Activated CD4-positive, alpha-beta memory T cell treated with anti-CD3 and anti-CD28 coated beads, Interleukin-2, amount 10 ng/mL, durations not matched to agents 7 days and 5 days (primary cell): ENCODE measurements at regions not wholly inside any gene's neighbourhood (a gene's known extent, or its start where the extent isn't known, plus 50 kb on each side); places are given as distances from the start of the nearest gene placed in this dataset.
"Not testable (repeated sequence)": the region's sequence is repeated elsewhere in the genome, so short reads cannot be mapped to it uniquely, and the experiment has no call there.

Experiments used
- CTCF ChIA-PET: fragments of 350-600 bp; sonication (Branson Sonifier 250); formaldehyde crosslinking; loops from one replicate; lab custom pipeline; 2021; ENCODE audit warnings: antibody characterized with exemption, inconsistent platforms; lab: Charles Lee
- POLR2A ChIA-PET: fragments of 350-600 bp; sonication (Branson Sonifier 250); formaldehyde crosslinking; loops from one replicate; lab custom pipeline; 2021; ENCODE audit warnings: antibody characterized with exemption; lab: Charles Lee
- DNase-seq: peaks from one replicate; pipeline ENCODE4 v3.0.0-alpha.2; 2020
- H3K27ac Mint-ChIP-seq: one replicate; pipeline ENCODE4 v1.8.0; 2021; ENCODE audit warnings: mild to moderate bottlenecking, mixed read lengths
- H3K27me3 Mint-ChIP-seq: one replicate; pipeline ENCODE4 v1.8.0; 2021; ENCODE audit warnings: mixed read lengths
- H3K36me3 Mint-ChIP-seq: one replicate; pipeline ENCODE4 v1.8.0; 2021; ENCODE audit warnings: low read depth, mixed read lengths
- H3K4me1 Mint-ChIP-seq: one replicate; pipeline ENCODE4 v1.8.0; 2021; ENCODE audit warnings: mixed read lengths
- H3K4me3 Mint-ChIP-seq: one replicate; pipeline ENCODE4 v1.8.0; 2021; ENCODE audit warnings: mild to moderate bottlenecking, mixed read lengths
- H3K9me3 Mint-ChIP-seq: one replicate; pipeline ENCODE4 v1.8.0; 2021; ENCODE audit warnings: mixed read lengths

DNA sequence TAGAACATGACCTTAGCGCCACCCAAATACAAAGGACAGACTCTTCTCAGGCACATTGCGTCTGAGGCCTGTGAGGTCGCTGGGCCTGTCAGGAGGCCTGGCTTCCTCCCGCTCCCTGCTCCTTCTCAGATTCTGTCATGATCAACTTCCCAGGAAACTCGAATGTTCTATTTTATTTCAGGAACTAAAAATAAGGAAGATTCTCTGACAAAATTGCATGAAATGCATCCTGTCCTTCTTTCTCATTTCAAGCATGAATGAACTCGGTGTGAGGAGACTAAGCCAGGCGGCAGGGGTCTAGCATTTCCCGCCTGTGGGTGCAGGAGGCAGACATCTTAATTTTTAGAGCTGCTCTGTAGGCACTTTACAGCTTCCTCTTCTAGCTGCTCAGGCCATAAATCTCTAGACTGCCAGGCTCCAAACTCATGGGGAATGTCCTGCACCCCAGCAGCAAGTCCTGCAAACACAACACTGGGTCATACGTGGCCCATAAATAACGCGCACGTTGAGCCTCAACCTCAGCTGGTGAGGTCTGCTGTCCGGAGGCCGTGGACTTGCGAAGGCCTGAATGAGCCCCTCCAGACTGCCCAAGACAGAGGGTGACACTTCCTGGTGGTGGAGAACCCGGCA is 109.7 kb upstream of the ZNF236 start:
- no peak for DNase-seq
- Mint-ChIP-seq H3K27ac (no peak overlapping the region), H3K4me1 (peaks cover 4% of the 10 kb centered on the region), H3K36me3 (no peaks in the 10 kb centered on the region), H3K4me3 (no peak overlapping the region), H3K9me3 (no peaks in the 10 kb centered on the region), H3K27me3 (peaks cover 3% of the 10 kb centered on the region)
- ChIA-PET POLR2A (no interaction called here), CTCF (interaction anchor here (1.9 kb wide), 1 partner anchor 9 kb away, joined by 5 read pairs; no protein-coding TSS in a partner anchor)

DNA sequence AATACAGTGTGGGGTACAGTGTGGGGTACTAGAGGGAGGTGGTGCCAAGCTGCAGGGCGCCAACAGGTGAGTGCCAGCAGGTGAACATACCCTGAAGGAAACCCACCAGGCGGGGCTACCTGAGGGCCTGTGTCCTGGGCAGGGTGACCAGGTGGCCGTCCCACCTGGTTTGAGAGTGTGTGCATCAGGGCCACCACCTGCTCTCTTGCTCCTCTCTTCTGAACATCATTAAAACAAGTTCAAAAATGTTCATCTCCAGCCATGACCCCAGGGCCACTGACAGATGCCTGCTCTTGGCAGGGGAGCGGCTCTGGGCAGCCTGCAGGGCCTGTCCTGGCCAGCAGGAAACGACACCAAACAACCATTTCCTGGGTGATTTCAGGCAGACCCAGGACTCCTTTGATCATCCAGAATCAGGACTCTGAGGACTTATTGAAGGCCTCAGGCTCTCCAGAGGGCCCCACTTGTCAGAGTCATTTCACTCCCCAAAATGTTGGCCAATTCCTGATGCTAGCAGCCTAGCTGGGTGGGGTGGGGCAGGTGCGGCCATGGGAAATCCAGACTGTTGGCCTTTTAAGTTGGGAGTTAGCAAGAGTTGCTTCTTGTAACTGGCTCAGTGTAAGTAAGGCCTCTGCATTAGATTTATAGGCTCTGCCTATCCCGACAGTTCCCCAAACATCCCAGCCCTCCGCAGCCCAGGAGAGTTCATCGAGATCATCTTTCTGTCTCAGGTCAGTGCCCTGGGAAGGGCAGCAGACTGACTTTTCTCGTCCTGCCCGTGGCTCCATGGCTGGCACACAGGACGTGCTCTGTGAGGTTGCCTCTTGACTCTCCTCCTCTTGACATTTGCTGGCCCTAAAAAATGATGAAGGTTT is 111.5 kb upstream of the ZNF236 start:
- POLR2A ChIA-PET: interaction anchor here (1.5 kb wide), 1 partner anchor 10 kb away, joined by 4 read pairs; no protein-coding TSS in a partner anchor
- no peak overlapping the region for H3K27ac Mint-ChIP-seq
- peaks cover 6% of the 10 kb centered on the region for H3K27me3 Mint-ChIP-seq
- H3K36me3 Mint-ChIP-seq: no peaks in the 10 kb centered on the region
- no peak overlapping the region for H3K4me3 Mint-ChIP-seq
- H3K9me3 Mint-ChIP-seq: no peaks in the 10 kb centered on the region
- H3K4me1 Mint-ChIP-seq: peaks cover 4% of the 10 kb centered on the region
- CTCF ChIA-PET: interaction anchor here (0.7 to 3.5 kb wide), 6 partner anchors 11 to 334 kb away, joined by 3 to 78 read pairs (median 12); no protein-coding TSS in a partner anchor
- DNase-seq: peak; percentile 14

DNA sequence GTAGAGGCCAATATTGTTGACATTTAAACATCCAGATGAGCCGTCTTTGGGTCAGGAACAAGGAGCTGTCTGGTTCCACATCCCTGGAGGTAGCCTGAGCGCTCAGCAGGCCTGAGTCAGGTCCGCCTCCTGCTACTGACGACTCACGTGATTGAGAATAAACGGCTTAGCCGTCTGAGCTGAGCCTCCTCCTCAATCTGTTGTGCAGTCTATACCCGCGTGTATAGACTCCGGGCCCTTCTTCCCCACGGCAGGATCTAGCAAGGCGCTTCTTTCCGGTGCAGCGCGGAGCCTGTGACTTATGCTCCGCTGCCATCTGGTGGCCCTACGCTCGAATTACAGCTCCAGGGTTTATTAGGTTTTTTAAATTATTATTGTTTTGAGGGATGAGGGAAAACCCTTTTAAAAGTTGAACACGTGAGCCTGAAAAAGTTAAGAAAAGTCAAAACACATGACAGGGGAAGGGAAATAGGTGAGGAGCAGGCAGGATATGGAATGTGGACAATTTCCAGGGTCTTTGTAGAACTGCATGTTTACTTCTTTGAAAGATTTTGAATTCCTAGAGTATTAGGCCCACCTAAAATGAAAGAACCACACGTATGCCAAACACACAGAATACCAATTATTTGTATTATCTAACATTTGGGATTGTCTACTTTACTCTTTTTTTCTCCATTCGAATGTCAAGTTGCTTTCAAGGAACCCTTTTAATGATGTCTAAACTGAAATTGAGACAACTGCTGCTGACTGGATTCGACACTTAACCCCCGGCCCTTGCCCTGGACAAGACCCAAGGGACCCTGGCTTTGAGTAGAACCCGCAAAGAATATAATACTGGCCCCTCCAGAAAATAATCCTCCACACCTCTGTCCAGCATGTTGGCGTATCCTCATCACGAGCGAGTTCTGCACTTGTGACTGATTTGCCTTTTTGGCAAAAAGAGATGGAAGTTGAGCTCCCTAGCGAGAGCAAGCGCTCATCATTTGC is 112.4 kb upstream of the ZNF236 start:
- no peak overlapping the region for H3K27ac Mint-ChIP-seq
- POLR2A ChIA-PET: interaction anchor here (1.0 to 1.6 kb wide), 3 partner anchors 12 to 311 kb away, joined by 3 to 10 read pairs (median 5); no protein-coding TSS in a partner anchor
- DNase-seq: peak; percentile 68
- peaks cover 4% of the 10 kb centered on the region for H3K4me1 Mint-ChIP-seq
- CTCF ChIA-PET: interaction anchor here (0.6 to 3.5 kb wide), 18 partner anchors 10 to 311 kb away, joined by 3 to 78 read pairs (median 4); no protein-coding TSS in a partner anchor
- H3K27me3 Mint-ChIP-seq: peaks cover 10% of the 10 kb centered on the region
- H3K4me3 Mint-ChIP-seq: no peak overlapping the region
- H3K36me3 Mint-ChIP-seq: no peaks in the 10 kb centered on the region
- H3K9me3 Mint-ChIP-seq: no peaks in the 10 kb centered on the region

DNA sequence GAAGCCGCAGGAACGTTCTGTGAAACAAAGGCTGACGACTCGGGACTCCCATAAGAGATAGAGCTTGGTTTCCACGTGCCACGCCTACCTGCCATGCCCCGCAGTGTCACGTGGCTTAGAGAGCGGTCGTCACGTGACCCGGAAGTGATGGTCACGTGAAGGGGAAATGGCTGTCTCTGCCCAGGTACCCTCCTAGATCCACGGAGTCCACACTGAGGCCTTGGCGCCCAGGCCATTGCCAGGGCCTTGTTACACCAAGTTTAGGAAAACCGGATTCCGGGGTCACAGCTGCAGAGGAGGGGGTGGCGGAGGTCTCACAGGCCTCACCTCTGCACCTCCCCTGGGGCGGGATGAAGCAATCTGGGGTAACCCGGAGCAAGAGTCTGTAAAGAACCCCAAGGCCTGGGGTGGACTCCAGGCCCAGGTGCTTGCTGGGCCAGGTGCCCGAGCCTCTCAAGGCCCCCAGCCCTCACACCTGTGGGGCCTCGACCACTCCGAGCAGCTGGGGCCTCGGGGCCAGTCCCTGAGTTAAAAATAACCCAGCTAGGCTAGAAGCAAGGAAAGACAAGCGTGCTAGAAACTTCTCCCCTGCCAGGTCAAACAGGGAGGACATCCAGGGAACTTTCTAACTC is 113.5 kb upstream of the ZNF236 start:
- POLR2A ChIA-PET: interaction anchor here (1.2 to 1.6 kb wide), 2 partner anchors 13 to 87 kb away, joined by 3 to 10 read pairs; no protein-coding TSS in a partner anchor
- H3K9me3 Mint-ChIP-seq: no peaks in the 10 kb centered on the region
- H3K27ac Mint-ChIP-seq: no peak overlapping the region

DNA sequence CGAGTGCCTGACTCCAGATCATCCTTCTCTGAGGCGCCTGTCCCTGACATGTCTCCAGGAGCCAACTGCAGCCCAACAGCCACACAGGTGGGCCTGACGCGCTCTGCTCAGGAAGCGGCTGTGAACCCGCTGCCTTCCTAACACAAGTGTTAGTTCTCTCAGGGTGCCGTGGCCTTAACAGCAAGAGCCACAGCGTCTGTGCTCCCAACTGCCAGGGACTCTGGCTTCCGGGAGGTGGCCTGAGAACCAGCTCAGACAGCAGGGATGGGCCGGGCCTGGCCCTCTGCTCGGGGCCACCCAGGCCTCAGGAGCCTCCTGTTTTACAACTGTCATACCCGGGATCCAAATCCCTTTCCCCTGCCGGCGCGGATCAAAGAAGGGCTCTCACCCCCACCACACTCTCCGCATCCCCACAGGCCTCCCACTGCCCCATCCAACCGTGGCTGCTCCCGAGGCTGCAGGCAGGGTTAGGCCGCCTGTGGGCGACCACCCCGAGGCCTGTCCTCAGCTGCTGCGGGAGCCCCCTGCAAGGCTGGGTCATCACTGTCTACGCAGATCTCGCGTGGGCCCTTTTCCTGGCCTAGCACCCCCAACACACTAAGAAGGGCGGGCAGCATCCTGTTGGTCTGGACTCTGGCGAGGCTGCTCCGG is 114.2 kb upstream of the ZNF236 start:
- Mint-ChIP-seq H3K27me3 (peaks cover 11% of the 10 kb centered on the region), H3K4me1 (peaks cover 4% of the 10 kb centered on the region), H3K27ac (no peak overlapping the region), H3K36me3 (no peaks in the 10 kb centered on the region), H3K4me3 (no peak overlapping the region), H3K9me3 (no peaks in the 10 kb centered on the region)
- CTCF ChIA-PET: interaction anchor here (3.5 kb wide), 1 partner anchor 309 kb away, joined by 78 read pairs; no protein-coding TSS in a partner anchor
- DNase-seq: no peak
- POLR2A ChIA-PET: no interaction called here

More for the DNA sequence above, 113.5 kb upstream of the ZNF236 start:
- H3K4me1 Mint-ChIP-seq: peaks cover 4% of the 10 kb centered on the region
- CTCF ChIA-PET: interaction anchor here (0.7 to 3.5 kb wide), 9 partner anchors 9 to 310 kb away, joined by 3 to 78 read pairs (median 6); no protein-coding TSS in a partner anchor
- DNase-seq: no peak
- no peaks in the 10 kb centered on the region for H3K36me3 Mint-ChIP-seq
- H3K27me3 Mint-ChIP-seq: peaks cover 10% of the 10 kb centered on the region
- no peak overlapping the region for H3K4me3 Mint-ChIP-seq

DNA sequence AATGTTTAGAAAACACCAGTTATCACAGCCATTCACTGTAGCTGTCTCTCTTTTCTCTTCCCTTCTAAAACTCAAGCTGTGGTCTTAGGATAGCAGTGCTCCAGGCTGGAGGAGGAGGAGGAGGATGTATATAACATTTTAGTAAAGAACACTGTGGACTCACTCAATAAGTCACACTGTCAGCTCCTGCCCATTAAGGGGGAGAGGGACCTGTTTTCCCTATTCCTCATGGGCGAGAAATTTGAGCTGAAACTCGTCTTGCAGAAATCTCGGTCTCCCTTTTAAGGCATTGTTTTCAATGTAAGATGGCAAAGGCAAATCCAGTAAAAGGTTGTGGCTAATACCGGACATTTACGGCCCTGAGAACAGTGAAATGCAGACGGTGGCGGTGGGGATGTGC is 114.8 kb upstream of the ZNF236 start:
- peaks cover 14% of the 10 kb centered on the region for H3K27me3 Mint-ChIP-seq
- ChIA-PET POLR2A (no interaction called here), CTCF (no interaction called here)
- H3K4me3 Mint-ChIP-seq: no peak overlapping the region
- H3K36me3 Mint-ChIP-seq: no peaks in the 10 kb centered on the region
- DNase-seq: peak; percentile 9
- H3K27ac Mint-ChIP-seq: no peak overlapping the region
- H3K4me1 Mint-ChIP-seq: peaks cover 4% of the 10 kb centered on the region
- H3K9me3 Mint-ChIP-seq: no peaks in the 10 kb centered on the region

DNA sequence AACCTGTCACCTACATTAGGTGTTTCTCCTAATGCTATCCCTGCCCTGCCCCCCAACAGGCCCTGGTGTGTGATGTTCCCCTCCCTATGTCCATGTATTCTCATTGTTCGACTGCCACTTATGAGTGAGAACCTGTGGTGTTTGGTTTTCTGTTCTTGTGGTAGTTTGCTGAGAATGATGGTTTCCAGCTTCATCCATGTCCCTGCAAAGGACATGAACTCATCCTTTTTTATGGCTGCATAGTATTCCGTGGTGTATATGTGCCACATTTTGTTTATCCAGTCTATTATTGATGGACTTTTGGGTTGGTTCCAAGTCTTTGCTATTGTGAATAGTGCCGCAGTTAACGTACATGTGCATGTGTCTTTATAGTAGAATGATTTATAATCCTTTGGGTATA is 117.8 kb upstream of the ZNF236 start:
- H3K4me1 Mint-ChIP-seq, H3K4me3 Mint-ChIP-seq, H3K36me3 Mint-ChIP-seq, CTCF ChIA-PET, POLR2A ChIA-PET, H3K27ac Mint-ChIP-seq, DNase-seq, H3K9me3 Mint-ChIP-seq: not testable (repeated sequence)
- H3K27me3 Mint-ChIP-seq: peaks cover 22% of the 10 kb centered on the region

DNA sequence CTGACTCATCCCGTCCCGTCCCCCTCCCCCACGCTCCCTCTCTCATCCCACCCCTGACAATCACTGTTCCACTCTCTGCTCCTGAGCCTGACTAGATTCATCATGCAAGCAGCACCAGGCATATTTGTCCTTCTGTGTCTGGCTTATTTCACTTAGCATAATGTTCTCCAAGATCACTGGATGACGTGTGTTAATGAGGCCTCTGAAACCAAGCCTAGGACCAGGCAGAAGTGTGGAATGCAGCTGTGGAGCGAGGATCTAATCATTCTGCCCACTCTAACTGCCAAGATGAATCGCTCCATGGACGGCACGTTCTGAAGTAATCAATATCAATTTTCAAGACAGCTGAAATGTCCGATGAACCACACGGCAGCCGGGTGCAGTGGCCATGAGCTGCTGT is 122.4 kb upstream of the ZNF236 start:
- H3K27me3 Mint-ChIP-seq: peaks cover 33% of the 10 kb centered on the region
- POLR2A ChIA-PET: no interaction called here
- H3K27ac Mint-ChIP-seq: no peak overlapping the region
- no peak for DNase-seq
- CTCF ChIA-PET: interaction anchor here (1.8 to 4.5 kb wide), 2 partner anchors 10 to 302 kb away, joined by 8 to 17 read pairs; no protein-coding TSS in a partner anchor
- no peaks in the 10 kb centered on the region for H3K4me1 Mint-ChIP-seq
- H3K4me3 Mint-ChIP-seq: no peak overlapping the region
- H3K9me3 Mint-ChIP-seq: no peaks in the 10 kb centered on the region
- no peaks in the 10 kb centered on the region for H3K36me3 Mint-ChIP-seq

DNA sequence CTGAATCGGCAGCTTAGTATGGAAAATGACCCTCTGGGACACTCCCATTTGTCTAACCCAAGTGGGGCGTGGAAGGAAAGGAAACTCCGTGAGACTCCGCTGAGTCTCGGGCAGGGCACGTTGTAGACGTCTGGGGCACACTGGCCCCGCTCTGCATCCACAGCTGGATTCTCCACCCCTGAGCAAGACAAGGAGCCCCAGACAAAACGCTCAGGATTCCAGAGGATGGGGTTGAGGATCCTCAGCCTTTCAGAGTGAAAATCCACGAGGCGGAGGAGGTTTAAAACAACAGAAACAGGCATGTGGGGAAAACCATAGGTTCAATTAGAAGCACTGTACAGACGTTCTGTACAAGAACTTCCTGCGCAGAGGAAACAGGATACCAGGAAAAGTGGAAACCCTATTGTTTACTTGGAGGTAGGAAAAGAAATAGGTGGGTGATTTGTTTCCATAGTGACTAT is 124.9 kb upstream of the ZNF236 start:
- H3K4me3 Mint-ChIP-seq: no peak overlapping the region
- no peak overlapping the region for H3K27ac Mint-ChIP-seq
- no peaks in the 10 kb centered on the region for H3K9me3 Mint-ChIP-seq
- CTCF ChIA-PET: interaction anchor here (4.5 kb wide), 1 partner anchor 12 kb away, joined by 17 read pairs; no protein-coding TSS in a partner anchor
- no peaks in the 10 kb centered on the region for H3K36me3 Mint-ChIP-seq
- POLR2A ChIA-PET: no interaction called here
- no peaks in the 10 kb centered on the region for H3K4me1 Mint-ChIP-seq
- DNase-seq: no peak
- H3K27me3 Mint-ChIP-seq: peaks cover 38% of the 10 kb centered on the region

DNA sequence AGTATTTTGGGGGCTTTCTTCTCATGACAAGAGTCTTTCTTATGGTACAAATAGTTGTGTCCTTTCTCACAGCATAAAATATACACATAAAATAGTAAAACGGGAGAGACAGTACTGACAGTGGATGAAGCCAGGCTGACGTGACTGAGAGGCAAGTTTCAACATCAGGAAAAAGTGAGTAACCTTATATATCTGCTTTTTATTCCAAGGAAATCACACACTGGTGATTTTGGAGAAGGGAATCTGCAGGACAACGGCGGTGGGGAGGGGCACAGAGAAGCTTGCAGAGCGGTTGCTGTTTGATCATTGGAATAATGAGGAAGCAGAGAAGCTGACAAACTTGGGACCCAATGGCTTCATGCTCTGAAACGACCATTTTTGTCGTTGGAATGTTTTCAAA is 130.6 kb upstream of the ZNF236 start:
- H3K27me3 Mint-ChIP-seq: peaks cover 47% of the 10 kb centered on the region
- POLR2A ChIA-PET: no interaction called here

DNA sequence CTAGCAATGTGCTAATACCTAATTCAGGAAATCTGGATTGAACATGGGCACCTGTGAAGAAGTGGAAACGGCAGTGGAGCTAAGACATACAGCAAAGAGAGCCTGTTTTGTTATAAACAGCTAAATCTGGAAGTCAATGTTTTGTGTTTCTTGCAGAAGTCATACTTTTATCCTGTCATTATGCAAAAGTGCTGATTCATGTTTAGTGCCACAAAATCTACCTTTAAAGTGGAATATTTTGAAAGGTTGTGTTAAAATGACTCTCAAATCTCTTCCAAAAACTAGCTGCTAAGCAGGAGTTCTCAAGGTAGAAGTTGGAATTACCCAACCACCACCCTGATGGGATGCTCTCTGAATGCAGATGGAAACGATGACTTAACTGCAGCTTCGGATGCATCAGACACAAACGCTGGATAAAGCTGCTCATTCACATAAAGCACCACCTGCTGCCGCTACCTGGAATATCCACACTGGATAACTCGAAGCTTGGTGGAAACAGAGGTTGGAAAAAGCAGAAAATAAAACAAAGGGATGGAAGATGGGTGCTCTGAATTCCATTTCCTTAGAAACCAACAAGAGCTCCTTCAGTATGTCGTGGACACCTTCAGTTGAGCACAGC is 132.6 kb upstream of the ZNF236 start:
- Mint-ChIP-seq H3K9me3 (no peaks in the 10 kb centered on the region), H3K4me1 (peaks cover 31% of the 10 kb centered on the region), H3K27ac (no peak overlapping the region), H3K4me3 (no peak overlapping the region), H3K27me3 (peaks cover 46% of the 10 kb centered on the region), H3K36me3 (no peaks in the 10 kb centered on the region)
- DNase-seq: no peak
- ChIA-PET POLR2A (no interaction called here), CTCF (interaction anchor here (1.3 to 1.5 kb wide), 2 partner anchors 20 to 291 kb away, joined by 3 to 6 read pairs; no protein-coding TSS in a partner anchor)

More for the DNA sequence above, 130.6 kb upstream of the ZNF236 start:
- DNase-seq: no peak
- no peak overlapping the region for H3K27ac Mint-ChIP-seq
- no peaks in the 10 kb centered on the region for H3K36me3 Mint-ChIP-seq
- no peaks in the 10 kb centered on the region for H3K9me3 Mint-ChIP-seq
- H3K4me3 Mint-ChIP-seq: no peak overlapping the region
- H3K4me1 Mint-ChIP-seq: peaks cover 25% of the 10 kb centered on the region
- CTCF ChIA-PET: interaction anchor here (0.6 to 1.5 kb wide), 2 partner anchors 18 to 291 kb away, joined by 3 read pairs; no protein-coding TSS in a partner anchor
